HG03175 (cell line): ENCODE measurements at regions not wholly inside any gene's neighbourhood (a gene's known extent, or its start where the extent isn't known, plus 50 kb on each side); places are given as distances from the start of the nearest gene placed in this dataset.

Source experiments
- ATAC-seq: cut with Tn5 transposase; IDR thresholded peaks from one replicate; pipeline ENCODE4 v1.9.1; 2021; ENCODE audit warnings: mild to moderate bottlenecking, moderate library complexity; ENCODE audit not compliant: unreplicated experiment

DNA sequence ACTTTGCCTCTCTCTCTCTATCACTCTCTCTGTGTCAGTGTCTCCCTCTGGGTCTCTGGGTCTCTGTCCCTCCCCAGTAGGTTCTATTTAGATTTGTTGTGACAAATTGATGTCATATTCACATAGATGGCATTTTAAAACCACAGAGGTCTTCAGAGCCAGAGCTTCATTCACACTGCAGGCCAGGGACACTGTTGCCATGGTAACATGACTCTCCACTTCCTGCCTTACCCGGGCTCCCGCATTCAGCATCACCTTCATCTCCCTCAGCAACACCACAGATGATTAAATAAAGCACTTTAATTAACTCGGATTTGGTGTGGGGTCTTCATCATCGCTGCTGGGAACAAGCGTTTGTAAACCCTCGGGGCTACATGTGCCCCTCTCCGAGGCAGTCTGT lies 132.6 kb downstream of the ETS2 start:
- no peak for ATAC-seq

GRCh38 chr21:38937844-38938243 lies 132.1 kb downstream of the ETS2 start:
- ATAC-seq = no peak

DNA sequence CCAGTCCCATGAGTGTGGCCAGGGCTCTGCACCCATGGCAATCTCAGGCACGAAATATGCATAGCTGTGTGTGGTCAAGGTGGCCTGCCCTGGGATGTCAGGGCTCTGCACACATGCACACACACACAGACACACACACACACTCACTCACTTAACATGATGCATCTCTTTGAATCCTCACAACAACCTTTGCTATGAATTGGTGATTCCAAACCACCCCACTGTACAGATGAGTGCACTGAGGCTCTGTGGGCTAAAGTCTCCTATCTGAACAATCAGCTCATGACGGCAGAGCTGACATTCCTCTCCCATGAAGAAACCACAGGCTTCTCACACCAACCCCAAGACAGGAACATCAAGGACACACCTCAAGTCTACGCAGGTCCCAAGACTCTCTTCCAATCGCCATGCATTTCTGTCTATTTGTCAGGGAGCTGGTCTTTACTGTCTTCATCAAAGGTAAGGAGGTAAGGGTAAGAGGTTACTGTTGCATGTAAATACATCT lies 131.6 kb downstream of the ETS2 start:
- ATAC-seq = no peak

GRCh38 chr21:38936240-38936639 lies 130.5 kb downstream of the ETS2 start:
- ATAC-seq = no peak

GRCh38 chr21:38933731-38934130 lies 128.0 kb downstream of the ETS2 start:
- ATAC-seq = no peak

DNA sequence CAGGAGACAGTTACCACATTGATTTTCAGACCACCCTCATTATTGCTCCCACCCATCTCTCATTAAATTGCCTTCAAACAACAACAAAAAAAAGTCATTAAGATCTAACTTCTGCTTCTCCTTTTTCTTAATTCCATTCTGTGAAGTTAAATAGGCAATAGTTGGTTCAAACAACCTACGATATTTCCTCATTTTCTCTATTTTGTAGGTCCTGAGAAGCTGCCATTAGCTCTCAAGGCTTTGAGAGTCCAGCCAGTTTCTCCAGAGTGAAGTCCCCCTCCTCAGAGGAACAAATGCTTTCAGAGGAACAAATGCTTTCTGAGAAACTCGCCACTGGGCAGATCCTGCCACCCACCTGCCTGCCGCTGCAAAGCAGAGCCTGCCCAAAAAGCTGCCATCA lies 125.6 kb downstream of the ETS2 start:
- ATAC-seq = no peak

DNA sequence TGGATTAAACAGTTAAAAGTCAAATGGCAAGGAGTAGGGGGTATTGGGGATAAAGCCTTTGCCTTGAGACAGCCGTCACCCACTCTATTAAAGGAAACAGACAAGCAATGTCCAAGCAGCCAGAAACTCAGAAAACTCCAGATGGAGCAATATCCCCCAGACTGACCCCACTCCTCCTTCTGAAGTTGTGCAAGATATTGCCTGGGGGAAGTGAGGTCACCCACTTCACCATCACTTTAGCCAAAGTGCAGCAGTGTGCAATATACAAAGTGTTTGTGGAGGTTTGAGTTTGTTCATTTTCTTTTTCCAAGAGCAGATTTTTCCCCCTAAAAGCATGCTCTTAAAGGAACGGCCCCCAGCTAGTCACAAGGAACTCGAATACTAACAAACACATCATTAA lies 125.1 kb downstream of the ETS2 start:
- ATAC-seq = no peak

DNA sequence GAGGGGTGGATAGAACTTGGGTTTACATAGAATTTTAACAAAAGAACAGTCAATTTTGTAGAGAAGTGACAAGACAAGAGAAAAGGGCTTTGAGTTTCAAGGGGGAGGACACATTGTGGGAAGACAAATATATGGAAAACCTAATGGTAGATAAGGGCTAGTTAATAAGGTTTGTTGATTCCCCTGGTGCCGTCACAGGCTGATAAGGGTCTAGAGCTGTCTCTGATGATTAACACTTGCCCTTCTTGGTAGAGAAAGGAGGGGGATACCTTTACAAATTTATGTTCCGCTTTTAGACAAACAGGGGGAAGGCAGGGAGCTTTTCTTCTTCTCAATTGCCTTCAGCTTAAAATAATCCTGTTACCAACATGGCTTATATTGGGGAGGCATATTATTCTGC lies 124.3 kb downstream of the ETS2 start:
- ATAC-seq = no peak

- ATAC-seq = no peak
Observed at GRCh38 chr21:38929652-38930051, 123.9 kb downstream of the ETS2 start.

DNA sequence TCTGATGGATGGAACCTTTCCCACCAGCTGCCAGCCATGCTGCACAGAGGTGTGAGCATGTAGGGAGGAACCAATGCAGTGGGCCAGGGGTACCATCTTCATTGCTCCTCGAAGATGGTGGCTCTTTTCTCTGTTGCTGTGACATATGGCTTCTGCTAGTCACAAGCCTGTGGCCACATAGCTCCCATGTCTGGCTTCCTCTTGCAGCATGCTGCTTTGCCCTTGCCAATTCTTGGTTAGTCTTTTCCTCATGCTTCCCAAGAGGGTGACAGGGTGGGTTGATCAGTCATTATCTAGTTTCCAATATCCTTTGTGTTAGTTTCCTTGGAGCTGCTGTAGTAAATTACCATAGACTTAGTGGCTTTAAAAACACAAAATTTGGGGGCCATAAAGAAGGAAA lies 123.4 kb downstream of the ETS2 start:
- ATAC-seq = no peak

DNA sequence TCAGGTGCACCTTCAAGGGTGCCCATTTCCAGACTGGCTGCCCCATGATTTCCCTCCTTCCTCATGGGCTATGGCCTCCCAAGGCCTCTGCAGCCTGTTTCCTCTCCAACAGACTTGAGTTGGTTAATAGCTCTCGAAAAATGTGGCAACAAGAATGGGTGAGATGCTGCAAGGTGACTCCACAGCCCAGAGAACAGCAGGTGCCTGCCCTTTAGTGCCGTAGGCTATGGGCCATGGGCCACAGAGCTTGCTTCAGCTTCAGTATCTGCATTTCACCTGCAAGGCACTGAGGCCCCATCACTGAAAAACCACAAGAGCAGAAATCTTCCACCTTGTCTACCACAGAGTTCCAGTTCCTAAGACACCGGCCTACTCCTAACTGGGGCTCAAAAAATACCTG lies 122.0 kb downstream of the ETS2 start:
- ATAC-seq = no peak

GRCh38 chr21:38925923-38926322 lies 120.2 kb downstream of the ETS2 start:
- no peak for ATAC-seq

DNA sequence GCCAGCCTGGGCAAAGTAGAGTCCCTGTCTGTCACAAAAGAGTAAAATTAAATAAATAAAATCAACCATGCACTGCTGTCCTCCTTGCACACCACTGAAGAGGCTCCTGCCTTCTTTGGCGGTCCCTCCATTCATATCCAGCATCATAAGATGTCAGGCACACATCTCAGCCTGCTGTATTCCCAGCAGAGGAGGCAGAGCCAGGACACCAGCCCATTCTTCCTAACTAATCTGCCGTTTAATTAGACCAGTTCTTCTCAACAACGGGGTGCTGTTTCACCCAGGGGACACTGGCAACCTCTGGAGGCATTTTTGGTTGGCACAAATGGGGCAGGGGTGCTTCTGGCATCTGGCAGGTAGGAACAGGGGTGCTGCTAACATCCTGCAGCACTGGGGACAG lies 119.7 kb downstream of the ETS2 start:
- ATAC-seq = no peak

DNA sequence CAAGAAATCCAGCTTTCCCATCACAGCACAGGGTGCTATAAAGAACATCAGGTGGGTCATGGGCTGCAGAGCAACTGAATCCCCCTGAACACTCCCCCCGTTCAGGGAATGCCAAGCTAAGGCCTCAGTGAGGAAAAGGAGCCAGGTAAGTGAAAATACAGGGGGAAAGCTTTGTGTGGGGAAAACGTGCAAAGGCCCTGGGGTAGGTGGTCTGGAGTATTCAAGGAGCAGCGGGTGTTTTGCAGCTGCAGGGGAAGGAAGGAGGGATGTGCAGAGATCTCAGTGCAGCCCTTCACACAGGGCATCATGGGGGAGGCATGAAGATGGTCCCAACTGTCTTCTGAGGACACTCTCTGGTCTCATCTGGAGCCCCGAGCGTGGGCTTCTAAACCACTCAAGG lies 119.2 kb downstream of the ETS2 start:
- no peak for ATAC-seq

- ATAC-seq = no peak
Observed at GRCh38 chr21:38923429-38923828, 117.7 kb downstream of the ETS2 start.

- ATAC-seq = no peak
Observed at GRCh38 chr21:38922474-38923235, 116.9 kb downstream of the ETS2 start.

DNA sequence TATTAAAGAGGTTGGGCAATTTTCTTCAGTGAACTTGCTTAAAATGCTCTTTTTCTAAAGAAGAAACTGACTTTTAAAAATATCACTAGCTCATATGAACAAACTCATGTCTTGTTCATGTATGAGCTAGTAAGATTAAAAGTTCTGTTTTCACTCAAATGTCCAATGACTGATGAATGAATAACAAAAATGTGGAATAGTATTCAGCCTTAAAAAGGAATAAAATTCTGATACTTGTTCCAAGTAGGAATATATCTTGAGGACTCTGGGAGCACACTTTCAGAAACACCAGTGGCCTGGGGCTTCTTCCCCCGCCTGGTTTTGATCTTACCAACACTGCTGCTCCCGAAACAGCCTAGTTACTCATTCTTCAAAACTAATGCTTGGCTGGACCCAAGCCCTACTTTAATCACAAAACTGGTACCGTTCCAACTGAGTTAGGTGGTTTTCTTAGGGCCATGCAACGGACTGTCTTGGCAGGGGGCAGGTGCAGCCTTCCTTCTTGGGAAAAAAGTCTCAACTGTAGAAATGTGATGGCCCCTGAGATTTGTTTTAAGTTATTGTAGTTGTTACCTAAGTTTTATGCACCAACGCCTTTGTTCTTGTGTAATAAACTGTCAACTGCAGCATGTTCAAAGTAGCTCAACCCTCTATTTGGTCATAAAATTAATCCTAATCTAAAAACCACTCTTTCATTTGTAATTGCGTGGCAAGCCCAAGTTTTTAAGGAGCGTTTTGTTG lies 116.0 kb downstream of the ETS2 start:
- ATAC-seq = no peak

GRCh38 chr21:38920631-38921398 lies 115.1 kb downstream of the ETS2 start:
- no peak for ATAC-seq

GRCh38 chr21:38918607-38919346 lies 113.0 kb downstream of the ETS2 start:
- no peak for ATAC-seq

DNA sequence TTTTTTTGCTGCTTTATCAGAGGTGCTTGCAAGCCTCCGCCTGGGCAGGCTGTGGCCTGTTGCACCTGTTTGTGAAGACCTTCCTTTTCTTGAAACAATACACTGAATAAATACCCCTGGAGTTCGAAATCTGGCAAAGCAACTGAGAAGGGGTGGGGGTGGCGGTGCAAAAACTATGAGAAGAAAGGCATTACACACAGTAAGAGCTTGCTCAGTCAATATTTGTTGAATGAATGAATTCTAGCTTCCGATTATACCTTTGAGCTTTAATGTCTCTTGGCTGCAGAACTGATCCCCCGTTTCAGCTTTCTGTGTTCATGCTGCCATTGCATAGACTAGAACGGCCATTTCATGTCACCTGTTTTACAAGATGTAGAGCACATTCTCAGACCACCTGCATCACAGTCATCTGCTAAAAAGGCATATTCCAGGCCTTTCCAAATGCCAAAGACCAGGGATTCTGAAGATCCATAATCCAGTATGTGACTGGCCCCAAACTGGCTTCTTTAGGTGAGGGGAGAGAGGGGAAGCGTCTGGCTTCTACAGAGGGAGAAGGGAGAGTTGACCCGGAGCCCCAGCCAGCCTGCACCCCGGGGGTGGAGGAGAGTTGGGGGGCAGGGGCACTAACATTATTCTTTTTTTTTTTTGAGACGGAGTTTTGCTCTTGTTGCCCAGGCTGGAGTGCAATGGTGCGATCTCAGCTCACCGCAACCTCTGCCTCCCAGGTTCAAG lies 111.5 kb downstream of the ETS2 start:
- no peak for ATAC-seq
